ENCODE measurements at regions not wholly inside any gene's neighbourhood (a gene's known extent, or its start where the extent isn't known, plus 50 kb on each side); places are given as distances from the start of the nearest gene placed in this dataset.

DNA sequence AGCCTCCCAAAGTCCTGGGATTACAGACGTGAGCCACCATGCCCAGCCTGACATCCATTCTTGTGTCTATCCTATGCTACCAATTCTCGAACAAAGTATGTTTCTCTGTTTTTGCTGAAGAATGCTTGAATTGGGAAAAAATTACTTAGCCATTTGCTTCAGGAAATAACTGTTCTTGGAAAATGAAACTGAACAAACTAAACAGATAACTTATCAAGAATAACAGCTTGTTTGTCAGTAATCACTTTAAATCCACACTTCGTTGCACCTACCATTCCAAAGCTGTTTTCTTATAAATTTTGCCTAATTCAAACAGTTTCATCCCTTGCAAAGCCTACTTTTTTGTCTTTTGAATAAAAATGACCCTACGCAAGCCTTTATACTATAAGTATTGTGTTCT is 672.9 kb downstream of the SUCLG1 start:
- H3K4me3 ChIP-seq: no peak overlapping the region
- no peaks in the 10 kb centered on the region for H3K4me1 ChIP-seq (ENCODE audit: insufficient read depth)
- no peak overlapping the region for H3K4me2 ChIP-seq (ENCODE audit: unreplicated experiment)
- in situ Hi-C loops (cut with MboI): no loop called here
- DNase-seq: no peak
- H3K27me3 ChIP-seq (replicated peaks; ENCODE audit: insufficient read depth): no peaks in the 10 kb centered on the region
- H3F3A ChIP-seq (ENCODE audit: insufficient read depth): no peaks in the 10 kb centered on the region
- no peak overlapping the region for H3K9ac ChIP-seq
- no peaks in the 10 kb centered on the region for H3K36me3 ChIP-seq (ENCODE audit: low read depth)
- no peak overlapping the region for H3K27ac ChIP-seq
- H2AFZ ChIP-seq: no peak overlapping the region
- WGBS, 2 experiments (ENCODE audit: low coverage in 1 of 2, low lambda C conversion rate in 2 of 2, missing lambda C conversion rate in 2 of 2): 22 to 32% methylated on average over 4 of the region's 4 CpGs
- H3K9me2 ChIP-seq (ENCODE audit: insufficient read depth): no peaks in the 10 kb centered on the region
- no peaks in the 10 kb centered on the region for H3K79me2 ChIP-seq (ENCODE audit: insufficient read depth)
- no peaks in the 10 kb centered on the region for H4K20me1 ChIP-seq (ENCODE audit: insufficient read depth)
- no peaks in the 10 kb centered on the region for H3K9me3 ChIP-seq (ENCODE audit: low read depth)
- no peak for TF ChIP-seq EZH2phosphoT487 (IDR thresholded peaks at IDR 0.05; ENCODE audit: insufficient read depth, low read depth)

DNA sequence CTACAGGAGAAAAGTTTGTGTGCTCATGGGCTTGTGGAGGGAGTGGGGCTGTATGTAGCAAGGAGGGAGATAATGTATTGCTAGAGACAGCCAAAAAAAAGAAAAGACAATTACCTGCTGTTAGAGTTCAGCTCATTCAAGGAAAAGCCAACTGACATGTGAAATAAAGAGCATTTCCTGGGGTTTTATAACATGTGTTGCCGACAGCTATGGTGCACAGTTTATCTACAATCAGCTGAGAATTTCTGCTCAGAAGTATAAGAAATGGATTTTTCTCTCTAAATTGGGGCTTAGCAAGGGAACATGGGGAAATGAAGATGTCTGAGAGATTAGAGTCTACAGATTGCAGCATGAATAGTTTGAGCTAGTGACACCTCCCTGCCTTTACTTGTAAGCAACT is 674.1 kb downstream of the SUCLG1 start:
- Histone ChIP-seq H2AFZ (no peak overlapping the region; the same call in 1 of the 2 replicates), H3K9ac (no peak overlapping the region), H3K4me2 (ENCODE audit: unreplicated experiment) (no peak overlapping the region), H3K4me1 (ENCODE audit: insufficient read depth) (no peaks in the 10 kb centered on the region), H3K9me2 (ENCODE audit: insufficient read depth) (no peaks in the 10 kb centered on the region), H4K20me1 (ENCODE audit: insufficient read depth) (no peaks in the 10 kb centered on the region), H3K27ac (no peak overlapping the region), H3K27me3 (replicated peaks; ENCODE audit: insufficient read depth) (no peaks in the 10 kb centered on the region), H3K4me3 (no peak overlapping the region), H3K9me3 (ENCODE audit: low read depth) (no peaks in the 10 kb centered on the region), H3K36me3 (ENCODE audit: low read depth) (no peaks in the 10 kb centered on the region), H3K79me2 (ENCODE audit: insufficient read depth) (no peaks in the 10 kb centered on the region), H3F3A (ENCODE audit: insufficient read depth) (no peaks in the 10 kb centered on the region)
- TF ChIP-seq EZH2phosphoT487 (IDR thresholded peaks at IDR 0.05; ENCODE audit: insufficient read depth, low read depth): no peak
- no peak for TF ChIP-seq EZH2 (IDR thresholded peaks at IDR 0.05; ENCODE audit: insufficient read depth, poor library complexity, severe bottlenecking)
- in situ Hi-C loops (cut with MboI): no loop called here
- 39 to 44% methylated on average over 1 of the region's 1 CpG for WGBS, 2 experiments (ENCODE audit: low coverage in 1 of 2, low lambda C conversion rate in 2 of 2, missing lambda C conversion rate in 2 of 2)
- no peak for DNase-seq

GRCh38 chr2:83784315-83784714 is 674.8 kb downstream of the SUCLG1 start:
- no peaks in the 10 kb centered on the region for H3K9me3 ChIP-seq (ENCODE audit: low read depth)
- no peaks in the 10 kb centered on the region for H3K36me3 ChIP-seq (ENCODE audit: low read depth)
- no peak overlapping the region for H3K9ac ChIP-seq
- no peaks in the 10 kb centered on the region for H3K4me1 ChIP-seq (ENCODE audit: insufficient read depth)
- in situ Hi-C loops (cut with MboI): no loop called here
- TF ChIP-seq EZH2 (IDR thresholded peaks at IDR 0.05; ENCODE audit: insufficient read depth, poor library complexity, severe bottlenecking) (no peak), EZH2phosphoT487 (IDR thresholded peaks at IDR 0.05; ENCODE audit: insufficient read depth, low read depth) (no peak)
- H4K20me1 ChIP-seq (ENCODE audit: insufficient read depth): no peaks in the 10 kb centered on the region
- H3K4me2 ChIP-seq (ENCODE audit: unreplicated experiment): no peak overlapping the region
- H3K4me3 ChIP-seq: no peak overlapping the region
- H2AFZ ChIP-seq: no peak overlapping the region
- no peaks in the 10 kb centered on the region for H3K79me2 ChIP-seq (ENCODE audit: insufficient read depth)
- 33 to 41% methylated on average over 2 of the region's 2 CpGs for WGBS, 2 experiments (ENCODE audit: low coverage in 1 of 2, low lambda C conversion rate in 2 of 2, missing lambda C conversion rate in 2 of 2)
- H3K27me3 ChIP-seq (replicated peaks; ENCODE audit: insufficient read depth): no peaks in the 10 kb centered on the region
- no peak for DNase-seq
- H3K9me2 ChIP-seq (ENCODE audit: insufficient read depth): no peaks in the 10 kb centered on the region
- H3K27ac ChIP-seq: no peak overlapping the region
- H3F3A ChIP-seq (ENCODE audit: insufficient read depth): no peaks in the 10 kb centered on the region

DNA sequence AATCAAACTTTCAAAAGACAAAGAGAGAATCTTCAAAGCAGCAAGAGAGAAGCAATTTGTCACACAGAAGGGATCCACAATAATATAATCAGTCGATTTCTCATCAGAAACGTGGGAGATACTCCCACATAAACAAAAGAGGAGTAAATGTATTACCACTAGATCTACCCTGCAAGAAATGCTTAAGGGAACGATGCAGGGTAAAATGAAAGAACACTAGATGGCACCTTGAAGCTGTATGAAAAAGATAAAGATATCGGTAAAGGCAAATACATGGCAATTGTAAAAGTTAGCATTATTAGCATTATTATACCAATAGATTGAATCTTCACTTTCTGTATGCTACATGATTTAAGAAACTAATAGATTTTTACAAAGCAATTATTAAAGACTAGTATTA is 677.0 kb downstream of the SUCLG1 start:
- Histone ChIP-seq H3K79me2 (ENCODE audit: insufficient read depth) (no peaks in the 10 kb centered on the region), H3K27ac (no peak overlapping the region), H3K9me3 (ENCODE audit: low read depth) (no peaks in the 10 kb centered on the region), H3K36me3 (ENCODE audit: low read depth) (no peaks in the 10 kb centered on the region), H3F3A (ENCODE audit: insufficient read depth) (no peaks in the 10 kb centered on the region), H3K9me2 (ENCODE audit: insufficient read depth) (no peaks in the 10 kb centered on the region), H3K4me2 (ENCODE audit: unreplicated experiment) (no peak overlapping the region), H4K20me1 (ENCODE audit: insufficient read depth) (no peaks in the 10 kb centered on the region), H3K9ac (no peak overlapping the region), H2AFZ (no peak overlapping the region), H3K27me3 (replicated peaks; ENCODE audit: insufficient read depth) (no peaks in the 10 kb centered on the region), H3K4me3 (no peak overlapping the region), H3K4me1 (ENCODE audit: insufficient read depth) (no peaks in the 10 kb centered on the region)
- TF ChIP-seq EZH2 (IDR thresholded peaks at IDR 0.05; ENCODE audit: insufficient read depth, poor library complexity, severe bottlenecking): no peak
- TF ChIP-seq EZH2phosphoT487 (IDR thresholded peaks at IDR 0.05; ENCODE audit: insufficient read depth, low read depth): no peak
- WGBS, 2 experiments (ENCODE audit: low coverage in 1 of 2, low lambda C conversion rate in 2 of 2, missing lambda C conversion rate in 2 of 2): 33 to 36% methylated on average over 4 of the region's 4 CpGs
- DNase-seq: no peak
- in situ Hi-C loops (cut with MboI): no loop called here

GRCh38 chr2:83764447-83765005 is 694.6 kb downstream of the SUCLG1 start:
- no peak for DNase-seq
- 24 to 27% methylated on average over 5 of the region's 5 CpGs for WGBS, 2 experiments (ENCODE audit: low coverage in 1 of 2, low lambda C conversion rate in 2 of 2, missing lambda C conversion rate in 2 of 2)
- in situ Hi-C loops (cut with MboI): no loop called here
- no peaks in the 10 kb centered on the region for H3K4me1 ChIP-seq (ENCODE audit: insufficient read depth)
- H3K79me2 ChIP-seq (ENCODE audit: insufficient read depth): no peaks in the 10 kb centered on the region
- no peaks in the 10 kb centered on the region for H4K20me1 ChIP-seq (ENCODE audit: insufficient read depth)
- no peaks in the 10 kb centered on the region for H3K36me3 ChIP-seq (ENCODE audit: low read depth)
- TF ChIP-seq EZH2phosphoT487 (IDR thresholded peaks at IDR 0.05; ENCODE audit: insufficient read depth, low read depth) (no peak), EZH2 (IDR thresholded peaks at IDR 0.05; ENCODE audit: insufficient read depth, poor library complexity, severe bottlenecking) (no peak)
- H3K9ac ChIP-seq: no peak overlapping the region
- no peaks in the 10 kb centered on the region for H3K9me2 ChIP-seq (ENCODE audit: insufficient read depth)
- H2AFZ ChIP-seq: no peak overlapping the region
- H3K9me3 ChIP-seq (ENCODE audit: low read depth): no peaks in the 10 kb centered on the region
- no peak overlapping the region for H3K4me2 ChIP-seq (ENCODE audit: unreplicated experiment)
- H3K4me3 ChIP-seq: no peak overlapping the region
- no peaks in the 10 kb centered on the region for H3F3A ChIP-seq (ENCODE audit: insufficient read depth)
- H3K27me3 ChIP-seq (replicated peaks; ENCODE audit: insufficient read depth): no peaks in the 10 kb centered on the region
- no peak overlapping the region for H3K27ac ChIP-seq

Data from GM23248 (cell line).